ENCODE measurements at regions not wholly inside any gene's neighbourhood (a gene's known extent, or its start where the extent isn't known, plus 50 kb on each side); places are given as distances from the start of the nearest gene placed in this dataset.

GRCh38 chr6:91279740-91280493 lies 693.0 kb upstream of the MAP3K7 start:
- Histone ChIP-seq H3K4me1 (ENCODE audit: control insufficient read depth in 5 of 5, insufficient read depth in 5 of 5, low read length in 5 of 5) (no peaks in the 10 kb centered on the region), H3K27me3 (ENCODE audit: control insufficient read depth in 5 of 5, insufficient read depth in 4 of 5, low read length in 5 of 5) (no peaks in the 10 kb centered on the region), H3K9me3 (ENCODE audit: control insufficient read depth in 5 of 5, low read length in 5 of 5) (peaks cover 0 to 2% (median 0%) of the 10 kb centered on the region in 5 donors), H3K4me3 (ENCODE audit: low read depth in 1 of 5, low read length in 5 of 5) (no peak overlapping the region), H3K9ac (ENCODE audit: low read length in 5 of 5) (no peak overlapping the region), H3K36me3 (ENCODE audit: control insufficient read depth in 5 of 5, insufficient read depth in 5 of 5, low read length in 5 of 5) (no peaks in the 10 kb centered on the region), H3K27ac (ENCODE audit: low read depth, low read length) (no peak overlapping the region)

GRCh38 chr6:91278416-91278815 lies 691.5 kb upstream of the MAP3K7 start:
- H3K9me3 ChIP-seq (ENCODE audit: control insufficient read depth in 5 of 5, low read length in 5 of 5), result peaks cover 0 to 2% (median 0%) of the 10 kb centered on the region in 5 donors
- no peak overlapping the region for H3K4me3 ChIP-seq (ENCODE audit: low read depth in 1 of 5, low read length in 5 of 5)
- H3K27me3 ChIP-seq (ENCODE audit: control insufficient read depth in 5 of 5, insufficient read depth in 4 of 5, low read length in 5 of 5), result no peaks in the 10 kb centered on the region
- no peak overlapping the region for H3K9ac ChIP-seq (ENCODE audit: low read length in 5 of 5)
- no peak overlapping the region for H3K27ac ChIP-seq (ENCODE audit: low read depth, low read length)
- H3K36me3 ChIP-seq (ENCODE audit: control insufficient read depth in 5 of 5, insufficient read depth in 5 of 5, low read length in 5 of 5), result no peaks in the 10 kb centered on the region
- peaks cover 0 to 3% (median 0%) of the 10 kb centered on the region in 5 donors for H3K4me1 ChIP-seq (ENCODE audit: control insufficient read depth in 5 of 5, insufficient read depth in 5 of 5, low read length in 5 of 5)

DNA sequence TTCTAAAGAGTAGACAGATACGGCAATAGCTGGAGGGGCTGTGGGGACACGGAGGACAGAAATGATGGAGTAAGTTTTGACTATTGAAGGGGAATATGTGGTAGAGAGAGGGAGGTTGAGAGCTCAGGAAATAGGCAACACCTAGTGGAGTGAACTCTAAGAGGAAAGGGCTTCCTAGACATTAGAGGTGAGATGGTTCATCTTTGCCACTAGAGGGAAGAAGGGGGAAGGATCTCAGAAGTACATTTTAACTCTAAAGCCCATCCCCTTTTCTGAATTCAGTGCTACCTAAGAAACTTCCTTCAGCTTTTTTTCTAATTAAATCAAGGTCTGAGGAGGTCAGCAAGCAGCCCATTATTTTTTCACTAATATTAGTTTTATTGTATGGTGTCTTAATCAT lies 689.4 kb upstream of the MAP3K7 start:
- H3K27ac ChIP-seq (ENCODE audit: low read depth, low read length), result no peak overlapping the region
- peaks cover 0 to 5% (median 2%) of the 10 kb centered on the region in 5 donors for H3K9me3 ChIP-seq (ENCODE audit: control insufficient read depth in 5 of 5, low read length in 5 of 5)
- H3K27me3 ChIP-seq (ENCODE audit: control insufficient read depth in 5 of 5, insufficient read depth in 4 of 5, low read length in 5 of 5), result no peaks in the 10 kb centered on the region
- H3K9ac ChIP-seq (ENCODE audit: low read length in 5 of 5), result no peak overlapping the region
- H3K36me3 ChIP-seq (ENCODE audit: control insufficient read depth in 5 of 5, insufficient read depth in 5 of 5, low read length in 5 of 5), result no peaks in the 10 kb centered on the region
- no peak overlapping the region for H3K4me3 ChIP-seq (ENCODE audit: low read depth in 1 of 5, low read length in 5 of 5)
- H3K4me1 ChIP-seq (ENCODE audit: control insufficient read depth in 5 of 5, insufficient read depth in 5 of 5, low read length in 5 of 5), result peaks cover 0 to 3% (median 0%) of the 10 kb centered on the region in 5 donors

- peaks cover 0 to 3% (median 0%) of the 10 kb centered on the region in 5 donors for H3K27me3 ChIP-seq (ENCODE audit: control insufficient read depth in 5 of 5, insufficient read depth in 4 of 5, low read length in 5 of 5)
- H3K9ac ChIP-seq (ENCODE audit: low read length in 5 of 5), result no peak overlapping the region
- H3K27ac ChIP-seq (ENCODE audit: low read depth, low read length), result no peak overlapping the region
- H3K4me1 ChIP-seq (ENCODE audit: control insufficient read depth in 5 of 5, insufficient read depth in 5 of 5, low read length in 5 of 5), result peaks cover 0 to 3% (median 0%) of the 10 kb centered on the region in 5 donors
- H3K9me3 ChIP-seq (ENCODE audit: control insufficient read depth in 5 of 5, low read length in 5 of 5), result peaks cover 0 to 6% (median 5%) of the 10 kb centered on the region in 5 donors
- H3K36me3 ChIP-seq (ENCODE audit: control insufficient read depth in 5 of 5, insufficient read depth in 5 of 5, low read length in 5 of 5), result no peaks in the 10 kb centered on the region
- H3K4me3 ChIP-seq (ENCODE audit: low read depth in 1 of 5, low read length in 5 of 5), result no peak overlapping the region
Observed at GRCh38 chr6:91273729-91274128, 686.9 kb upstream of the MAP3K7 start.

DNA sequence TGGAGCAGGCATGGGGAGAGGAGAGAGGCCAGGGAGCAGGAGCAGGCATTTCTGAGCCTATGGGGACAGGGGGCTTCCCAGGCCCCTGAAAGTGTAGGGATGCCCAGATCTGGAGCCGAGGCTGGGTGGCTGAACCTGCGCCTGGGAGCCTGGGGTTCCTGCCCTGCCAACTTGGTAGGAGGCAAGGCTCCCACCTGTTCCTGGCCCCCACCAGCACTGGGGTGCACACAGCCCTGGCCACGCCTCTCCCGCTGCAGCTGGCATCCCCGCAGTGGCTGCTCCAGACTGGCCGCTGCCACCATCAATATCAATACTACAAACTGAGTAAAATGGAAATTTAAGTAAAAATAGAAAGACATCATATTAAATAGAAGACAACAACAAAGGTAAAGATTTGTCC lies 684.9 kb upstream of the MAP3K7 start:
- Histone ChIP-seq H3K9me3 (ENCODE audit: control insufficient read depth in 5 of 5, low read length in 5 of 5) (peaks cover 0 to 6% (median 5%) of the 10 kb centered on the region in 5 donors), H3K4me1 (ENCODE audit: control insufficient read depth in 5 of 5, insufficient read depth in 5 of 5, low read length in 5 of 5) (peaks cover 0 to 3% (median 0%) of the 10 kb centered on the region in 5 donors), H3K4me3 (ENCODE audit: low read depth in 1 of 5, low read length in 5 of 5) (no peak overlapping the region), H3K27ac (ENCODE audit: low read depth, low read length) (no peak overlapping the region), H3K27me3 (ENCODE audit: control insufficient read depth in 5 of 5, insufficient read depth in 4 of 5, low read length in 5 of 5) (peaks cover 0 to 3% (median 0%) of the 10 kb centered on the region in 5 donors), H3K36me3 (ENCODE audit: control insufficient read depth in 5 of 5, insufficient read depth in 5 of 5, low read length in 5 of 5) (no peaks in the 10 kb centered on the region), H3K9ac (ENCODE audit: low read length in 5 of 5) (no peak overlapping the region)

- Histone ChIP-seq H3K4me3 (ENCODE audit: low read depth in 1 of 5, low read length in 5 of 5) (no peak overlapping the region), H3K9me3 (ENCODE audit: control insufficient read depth in 5 of 5, low read length in 5 of 5) (peaks cover 0 to 6% (median 5%) of the 10 kb centered on the region in 5 donors), H3K27me3 (ENCODE audit: control insufficient read depth in 5 of 5, insufficient read depth in 4 of 5, low read length in 5 of 5) (peaks cover 0 to 3% (median 0%) of the 10 kb centered on the region in 5 donors), H3K27ac (ENCODE audit: low read depth, low read length) (no peak overlapping the region), H3K9ac (ENCODE audit: low read length in 5 of 5) (no peak overlapping the region), H3K36me3 (ENCODE audit: control insufficient read depth in 5 of 5, insufficient read depth in 5 of 5, low read length in 5 of 5) (no peaks in the 10 kb centered on the region), H3K4me1 (ENCODE audit: control insufficient read depth in 5 of 5, insufficient read depth in 5 of 5, low read length in 5 of 5) (peaks cover 0 to 3% (median 0%) of the 10 kb centered on the region in 5 donors)
Observed at GRCh38 chr6:91268941-91269340, 682.1 kb upstream of the MAP3K7 start.

GRCh38 chr6:91267246-91267645 lies 680.4 kb upstream of the MAP3K7 start:
- H3K27ac ChIP-seq (ENCODE audit: low read depth, low read length), result no peak overlapping the region
- H3K27me3 ChIP-seq (ENCODE audit: control insufficient read depth in 5 of 5, insufficient read depth in 4 of 5, low read length in 5 of 5), result peaks cover 0 to 3% (median 0%) of the 10 kb centered on the region in 5 donors
- peaks cover 0 to 6% (median 5%) of the 10 kb centered on the region in 5 donors for H3K9me3 ChIP-seq (ENCODE audit: control insufficient read depth in 5 of 5, low read length in 5 of 5)
- H3K4me1 ChIP-seq (ENCODE audit: control insufficient read depth in 5 of 5, insufficient read depth in 5 of 5, low read length in 5 of 5), result no peaks in the 10 kb centered on the region
- H3K4me3 ChIP-seq (ENCODE audit: low read depth in 1 of 5, low read length in 5 of 5), result no peak overlapping the region
- no peak overlapping the region for H3K9ac ChIP-seq (ENCODE audit: low read length in 5 of 5)
- no peaks in the 10 kb centered on the region for H3K36me3 ChIP-seq (ENCODE audit: control insufficient read depth in 5 of 5, insufficient read depth in 5 of 5, low read length in 5 of 5)

- Histone ChIP-seq H3K36me3 (ENCODE audit: control insufficient read depth in 5 of 5, insufficient read depth in 5 of 5, low read length in 5 of 5) (no peaks in the 10 kb centered on the region), H3K4me1 (ENCODE audit: control insufficient read depth in 5 of 5, insufficient read depth in 5 of 5, low read length in 5 of 5) (no peaks in the 10 kb centered on the region), H3K4me3 (ENCODE audit: low read depth in 1 of 5, low read length in 5 of 5) (no peak overlapping the region), H3K9me3 (ENCODE audit: control insufficient read depth in 5 of 5, low read length in 5 of 5) (peaks cover 0 to 3% (median 0%) of the 10 kb centered on the region in 5 donors), H3K9ac (ENCODE audit: low read length in 5 of 5) (no peak overlapping the region), H3K27me3 (ENCODE audit: control insufficient read depth in 5 of 5, insufficient read depth in 4 of 5, low read length in 5 of 5) (peaks cover 0 to 3% (median 0%) of the 10 kb centered on the region in 5 donors), H3K27ac (ENCODE audit: low read depth, low read length) (no peak overlapping the region)
Observed at GRCh38 chr6:91266156-91266555, 679.3 kb upstream of the MAP3K7 start.

DNA sequence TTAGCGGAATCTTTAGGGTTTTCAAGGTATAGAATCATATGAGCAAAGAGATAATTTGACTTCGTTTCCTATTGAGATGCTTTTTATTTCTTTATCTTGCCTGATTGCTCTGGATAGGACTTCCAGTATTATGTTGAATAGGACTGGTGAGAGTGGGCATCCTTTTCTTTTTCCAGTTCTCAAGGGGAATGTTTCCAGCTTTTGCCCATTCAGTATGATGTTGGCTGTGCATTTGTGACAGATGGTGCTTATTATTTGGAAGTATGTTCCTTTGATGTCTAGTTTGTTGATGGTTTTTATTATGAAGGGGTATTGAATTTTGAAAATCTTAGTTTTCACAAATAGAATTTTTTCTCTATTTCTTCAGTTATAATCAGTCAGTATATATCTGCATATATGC lies 656.6 kb upstream of the MAP3K7 start:
- H3K9me3 ChIP-seq (ENCODE audit: control insufficient read depth in 5 of 5, low read length in 5 of 5), result no peaks in the 10 kb centered on the region
- H3K4me1 ChIP-seq (ENCODE audit: control insufficient read depth in 5 of 5, insufficient read depth in 5 of 5, low read length in 5 of 5), result no peaks in the 10 kb centered on the region
- no peak overlapping the region for H3K9ac ChIP-seq (ENCODE audit: low read length in 5 of 5)
- no peak overlapping the region for H3K27ac ChIP-seq (ENCODE audit: low read depth, low read length)
- H3K27me3 ChIP-seq (ENCODE audit: control insufficient read depth in 5 of 5, insufficient read depth in 4 of 5, low read length in 5 of 5), result no peaks in the 10 kb centered on the region
- H3K4me3 ChIP-seq (ENCODE audit: low read depth in 1 of 5, low read length in 5 of 5), result no peak overlapping the region
- no peaks in the 10 kb centered on the region for H3K36me3 ChIP-seq (ENCODE audit: control insufficient read depth in 5 of 5, insufficient read depth in 5 of 5, low read length in 5 of 5)

GRCh38 chr6:91242614-91242949 lies 655.7 kb upstream of the MAP3K7 start:
- no peaks in the 10 kb centered on the region for H3K9me3 ChIP-seq (ENCODE audit: control insufficient read depth in 5 of 5, low read length in 5 of 5)
- no peak overlapping the region for H3K9ac ChIP-seq (ENCODE audit: low read length in 5 of 5)
- no peak overlapping the region for H3K27ac ChIP-seq (ENCODE audit: low read depth, low read length)
- no peak overlapping the region for H3K4me3 ChIP-seq (ENCODE audit: low read depth in 1 of 5, low read length in 5 of 5)
- no peaks in the 10 kb centered on the region for H3K27me3 ChIP-seq (ENCODE audit: control insufficient read depth in 5 of 5, insufficient read depth in 4 of 5, low read length in 5 of 5)
- H3K36me3 ChIP-seq (ENCODE audit: control insufficient read depth in 5 of 5, insufficient read depth in 5 of 5, low read length in 5 of 5), result no peaks in the 10 kb centered on the region
- no peaks in the 10 kb centered on the region for H3K4me1 ChIP-seq (ENCODE audit: control insufficient read depth in 5 of 5, insufficient read depth in 5 of 5, low read length in 5 of 5)

Measured in subcutaneous abdominal adipose tissue (tissue), 5 donors.